DOHH2 (cell line): ENCODE measurements at regions not wholly inside any gene's neighbourhood (a gene's known extent, or its start where the extent isn't known, plus 50 kb on each side); places are given as distances from the start of the nearest gene placed in this dataset.

Experiments
- H3F3A ChIP-seq: fragments of 200-600 bp; sonication (generic), shearing (Covaris generic); 2 replicates; pipeline ENCODE4 v1.6.0; 2016; ENCODE audit warnings: antibody characterized with exemption, mild to moderate bottlenecking; ENCODE audit not compliant: control insufficient read depth, insufficient read depth
- H3K27ac ChIP-seq: fragments of 200-600 bp; sonication (generic); 2 replicates; pipeline ENCODE4 v1.5.1; 2014; ENCODE audit warnings: low read depth, mild to moderate bottlenecking, low read length, moderate library complexity
- H3K27me3 ChIP-seq: fragments of 200-600 bp; sonication (generic); 2 replicates; pipeline ENCODE4 v1.6.1; 2014; ENCODE audit warnings: mild to moderate bottlenecking, low read length, mixed read lengths; ENCODE audit not compliant: control insufficient read depth
- H3K36me3 ChIP-seq: fragments of 200-600 bp; sonication (generic); 2 replicates; pipeline ENCODE4 v1.6.1; 2014; ENCODE audit warnings: mild to moderate bottlenecking, low read length, moderate library complexity, mixed read lengths; ENCODE audit not compliant: control insufficient read depth
- H3K4me1 ChIP-seq: fragments of 200-600 bp; sonication (generic); 2 replicates; pipeline ENCODE4 v1.6.1; 2014; ENCODE audit warnings: mild to moderate bottlenecking, low read length, mixed read lengths; ENCODE audit not compliant: control insufficient read depth
- H3K4me2 ChIP-seq: fragments of 200-600 bp; sonication (generic); 2 replicates; pipeline ENCODE4 v1.6.0; 2014; ENCODE audit warnings: mild to moderate bottlenecking, low read length, moderate library complexity
- H3K4me3 ChIP-seq: fragments of 200-600 bp; sonication (generic); 2 replicates; pipeline ENCODE4 v1.5.1; 2014; ENCODE audit warnings: mild to moderate bottlenecking, low read length, mixed read lengths
- H3K79me2 ChIP-seq: fragments of 200-600 bp; sonication (generic); 2 replicates; pipeline ENCODE4 v1.6.1; 2014; ENCODE audit warnings: mild to moderate bottlenecking, low read length, mixed read lengths; ENCODE audit not compliant: control insufficient read depth
- H3K9me2 ChIP-seq: fragments of 200-600 bp; sonication (generic); replicated peaks from 2 replicates; pipeline ENCODE4 v1.6.1; 2014; ENCODE audit warnings: mild to moderate bottlenecking, low read length, mixed read lengths; ENCODE audit not compliant: control insufficient read depth
- H3K9me3 ChIP-seq: fragments of 200-600 bp; sonication (generic); 2 replicates; pipeline ENCODE4 v1.6.1; 2014; ENCODE audit warnings: antibody characterized with exemption, low read length, mixed read lengths; ENCODE audit not compliant: control insufficient read depth, insufficient read depth
- H4K20me1 ChIP-seq: fragments of 200-600 bp; sonication (generic); 2 replicates; pipeline ENCODE4 v1.6.0; 2014; ENCODE audit warnings: low read depth, mild to moderate bottlenecking, antibody characterized with exemption, low read length, moderate library complexity; ENCODE audit not compliant: control insufficient read depth, insufficient read depth
- EZH2phosphoT487 ChIP-seq: fragments of 200-600 bp; sonication (generic); IDR thresholded peaks from 2 replicates; pipeline ENCODE4 v1.6.1; 2017; ENCODE audit warnings: borderline replicate concordance, mild to moderate bottlenecking, antibody characterized with exemption, low read length, moderate library complexity, mixed read lengths
- TF ChIP-seq, protein P1 (sequence below): fragments of 200-600 bp; sonication (generic); IDR thresholded peaks from one replicate; pipeline ENCODE4 v1.5.1; 2014; ENCODE audit warnings: antibody characterized with exemption, mild to moderate bottlenecking, low read depth, low read length; ENCODE audit not compliant: poor library complexity, severe bottlenecking

DNA sequence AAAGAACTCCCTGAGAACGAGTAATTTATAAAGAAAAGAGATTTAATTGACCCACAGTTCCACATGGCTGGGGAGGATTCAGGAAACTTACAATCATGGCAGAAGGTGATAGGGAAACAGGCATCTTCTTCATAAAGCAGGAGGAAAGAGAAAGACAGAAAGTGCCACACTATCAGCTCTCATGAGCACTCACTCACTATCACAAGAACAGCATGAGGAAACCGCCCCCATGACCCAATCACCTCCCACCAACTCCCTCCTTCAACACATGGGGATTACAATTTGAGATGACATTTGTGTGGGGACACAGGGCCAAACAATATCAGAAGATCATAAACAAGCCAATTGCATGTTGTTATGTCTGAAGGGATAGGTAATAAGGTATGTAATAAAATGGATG, 935.9 kb upstream of the COX7C start:
- Histone ChIP-seq H3K9me3 (no peaks in the 10 kb centered on the region), H4K20me1 (no peaks in the 10 kb centered on the region), H3K9me2 (no peaks in the 10 kb centered on the region), H3F3A (no peaks in the 10 kb centered on the region), H3K27ac (no peak overlapping the region), H3K4me2 (no peak overlapping the region), H3K4me1 (no peaks in the 10 kb centered on the region), H3K4me3 (no peak overlapping the region), H3K36me3 (no peaks in the 10 kb centered on the region), H3K79me2 (no peaks in the 10 kb centered on the region), H3K27me3 (no peaks in the 10 kb centered on the region)
- no peak for TF ChIP-seq EZH2phosphoT487
- TF ChIP-seq, protein P1, sequence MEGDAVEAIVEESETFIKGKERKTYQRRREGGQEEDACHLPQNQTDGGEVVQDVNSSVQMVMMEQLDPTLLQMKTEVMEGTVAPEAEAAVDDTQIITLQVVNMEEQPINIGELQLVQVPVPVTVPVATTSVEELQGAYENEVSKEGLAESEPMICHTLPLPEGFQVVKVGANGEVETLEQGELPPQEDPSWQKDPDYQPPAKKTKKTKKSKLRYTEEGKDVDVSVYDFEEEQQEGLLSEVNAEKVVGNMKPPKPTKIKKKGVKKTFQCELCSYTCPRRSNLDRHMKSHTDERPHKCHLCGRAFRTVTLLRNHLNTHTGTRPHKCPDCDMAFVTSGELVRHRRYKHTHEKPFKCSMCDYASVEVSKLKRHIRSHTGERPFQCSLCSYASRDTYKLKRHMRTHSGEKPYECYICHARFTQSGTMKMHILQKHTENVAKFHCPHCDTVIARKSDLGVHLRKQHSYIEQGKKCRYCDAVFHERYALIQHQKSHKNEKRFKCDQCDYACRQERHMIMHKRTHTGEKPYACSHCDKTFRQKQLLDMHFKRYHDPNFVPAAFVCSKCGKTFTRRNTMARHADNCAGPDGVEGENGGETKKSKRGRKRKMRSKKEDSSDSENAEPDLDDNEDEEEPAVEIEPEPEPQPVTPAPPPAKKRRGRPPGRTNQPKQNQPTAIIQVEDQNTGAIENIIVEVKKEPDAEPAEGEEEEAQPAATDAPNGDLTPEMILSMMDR: no peak

GRCh38 chr5:85684351-85684750, 933.4 kb upstream of the COX7C start:
- no peak overlapping the region for H3K4me3 ChIP-seq
- no peaks in the 10 kb centered on the region for H3K36me3 ChIP-seq
- no peaks in the 10 kb centered on the region for H3K4me1 ChIP-seq
- no peaks in the 10 kb centered on the region for H4K20me1 ChIP-seq
- no peaks in the 10 kb centered on the region for H3K27me3 ChIP-seq
- no peaks in the 10 kb centered on the region for H3K9me3 ChIP-seq
- H3K4me2 ChIP-seq: no peak overlapping the region
- H3K27ac ChIP-seq: no peak overlapping the region
- no peaks in the 10 kb centered on the region for H3K79me2 ChIP-seq
- TF ChIP-seq, protein P1: no peak
- no peaks in the 10 kb centered on the region for H3K9me2 ChIP-seq
- no peaks in the 10 kb centered on the region for H3F3A ChIP-seq

GRCh38 chr5:85703296-85703695, 914.4 kb upstream of the COX7C start:
- Histone ChIP-seq H3K79me2 (no peaks in the 10 kb centered on the region), H3K9me3 (no peaks in the 10 kb centered on the region), H3K27ac (no peak overlapping the region), H3K4me3 (no peak overlapping the region), H4K20me1 (no peaks in the 10 kb centered on the region), H3K36me3 (no peaks in the 10 kb centered on the region), H3K4me2 (no peak overlapping the region), H3K9me2 (no peaks in the 10 kb centered on the region), H3K27me3 (no peaks in the 10 kb centered on the region), H3K4me1 (no peaks in the 10 kb centered on the region), H3F3A (no peaks in the 10 kb centered on the region)
- TF ChIP-seq, protein P1: no peak
- TF ChIP-seq EZH2phosphoT487: no peak

- H3K27ac ChIP-seq: no peak overlapping the region
- no peaks in the 10 kb centered on the region for H3K36me3 ChIP-seq
- H3K9me3 ChIP-seq: no peaks in the 10 kb centered on the region
- H4K20me1 ChIP-seq: no peaks in the 10 kb centered on the region
- no peak for TF ChIP-seq EZH2phosphoT487
- TF ChIP-seq, protein P1: no peak
- H3K4me1 ChIP-seq: no peaks in the 10 kb centered on the region
- H3K79me2 ChIP-seq: no peaks in the 10 kb centered on the region
- no peaks in the 10 kb centered on the region for H3K27me3 ChIP-seq
- H3K4me2 ChIP-seq: no peak overlapping the region
- no peak overlapping the region for H3K4me3 ChIP-seq
- no peaks in the 10 kb centered on the region for H3F3A ChIP-seq
- H3K9me2 ChIP-seq: no peaks in the 10 kb centered on the region
These were observed 908.0 kb upstream of the COX7C start for GRCh38 chr5:85709728-85710127.
